MM.1S (cell line): ENCODE measurements at regions not wholly inside any gene's neighbourhood (a gene's known extent, or its start where the extent isn't known, plus 50 kb on each side); places are given as distances from the start of the nearest gene placed in this dataset.

Experiments used
- DNase-seq: peaks from one replicate; pipeline ENCODE4 v3.0.0-alpha.2; 2015
- H2AFZ ChIP-seq: fragments of 300-600 bp; sonication (generic); 2 replicates; pipeline ENCODE4 v1.6.0; 2016; ENCODE audit warnings: antibody characterized with exemption, low read length
- H3F3A ChIP-seq: fragments of 300-600 bp; sonication (generic); 2 replicates; pipeline ENCODE4 v1.6.1; 2016; ENCODE audit warnings: mild to moderate bottlenecking, antibody characterized with exemption, low read length, moderate library complexity, mixed read lengths; ENCODE audit not compliant: insufficient read depth
- H3K27ac ChIP-seq: fragments of 300-600 bp; sonication (generic); 2 replicates; pipeline ENCODE4 v1.5.1; 2016; ENCODE audit warnings: mild to moderate bottlenecking, low read length
- H3K27me3 ChIP-seq: fragments of 300-600 bp; sonication (generic); replicated peaks from 2 replicates; pipeline ENCODE4 v1.6.0; 2016; ENCODE audit warnings: low read length; ENCODE audit not compliant: insufficient read depth
- H3K36me3 ChIP-seq: fragments of 300-600 bp; sonication (generic); replicated peaks from 2 replicates; pipeline ENCODE4 v1.6.1; 2016; ENCODE audit warnings: mild to moderate bottlenecking, low read length, mixed read lengths; ENCODE audit not compliant: insufficient read depth
- H3K4me1 ChIP-seq: fragments of 300-600 bp; sonication (generic); 2 replicates; pipeline ENCODE4 v1.6.1; 2016; ENCODE audit warnings: low read length, mixed read lengths
- H3K4me2 ChIP-seq: fragments of 300-600 bp; sonication (generic); 2 replicates; pipeline ENCODE4 v1.6.0; 2016; ENCODE audit warnings: low read depth, low read length
- H3K4me3 ChIP-seq: fragments of 300-600 bp; sonication (generic); 2 replicates; pipeline ENCODE4 v1.5.1; 2016; ENCODE audit warnings: low read length, mixed read lengths
- H3K79me2 ChIP-seq: fragments of 300-600 bp; sonication (generic); 2 replicates; pipeline ENCODE4 v1.6.1; 2016; ENCODE audit warnings: mixed run types, low read length, mixed read lengths
- H3K9ac ChIP-seq: fragments of 300-600 bp; sonication (generic); 2 replicates; pipeline ENCODE4 v1.6.1; 2016; ENCODE audit warnings: low read length, mixed read lengths
- H3K9me2 ChIP-seq: fragments of 300-600 bp; sonication (generic); replicated peaks from 2 replicates; pipeline ENCODE4 v1.6.1; 2016; ENCODE audit warnings: mild to moderate bottlenecking, low read length, mixed read lengths; ENCODE audit not compliant: insufficient read depth
- H3K9me3 ChIP-seq: fragments of 300-600 bp; sonication (generic); replicated peaks from 2 replicates; pipeline ENCODE4 v1.6.1; 2016; ENCODE audit warnings: mild to moderate bottlenecking, low read length, mixed read lengths; ENCODE audit not compliant: insufficient read depth
- H4K20me1 ChIP-seq: fragments of 300-600 bp; sonication (generic); 2 replicates; pipeline ENCODE4 v1.6.1; 2016; ENCODE audit warnings: mild to moderate bottlenecking, low read length, moderate library complexity, mixed read lengths; ENCODE audit not compliant: insufficient read depth
- EZH2 ChIP-seq: fragments of 300-600 bp; sonication (generic); optimal IDR thresholded peaks from 2 replicates; pipeline ENCODE3; 2017; ENCODE audit warnings: low read depth, mild to moderate bottlenecking, antibody characterized with exemption, low read length, mixed read lengths
- EZH2phosphoT487 ChIP-seq: fragments of 300-600 bp; sonication (generic); IDR thresholded peaks from 2 replicates; pipeline ENCODE4 v1.6.1; 2018; ENCODE audit warnings: antibody characterized with exemption, low read length
- TF ChIP-seq, protein P1 (sequence below): fragments of 300-600 bp; sonication (generic); IDR thresholded peaks from 2 replicates; pipeline ENCODE4 v1.5.1; 2016; ENCODE audit warnings: antibody characterized with exemption, low read length, mixed read lengths

- H3K27me3 ChIP-seq, result no peaks in the 10 kb centered on the region; the same call in 1 of the 2 replicates
- no peak overlapping the region for H3K27ac ChIP-seq
Measured at GRCh38 chr2:120865656-120866055, 130.0 kb downstream of the GLI2 start.

GRCh38 chr2:120866071-120866470 is 130.4 kb downstream of the GLI2 start:
- H4K20me1 ChIP-seq, result no peaks in the 10 kb centered on the region
- H3F3A ChIP-seq, result no peaks in the 10 kb centered on the region
- H3K27me3 ChIP-seq, result no peaks in the 10 kb centered on the region; the same call in 1 of the 2 replicates
- no peaks in the 10 kb centered on the region for H3K36me3 ChIP-seq
- no peaks in the 10 kb centered on the region for H3K9me2 ChIP-seq
- H3K4me3 ChIP-seq, result no peak overlapping the region
- no peak overlapping the region for H3K9ac ChIP-seq
- H3K27ac ChIP-seq, result no peak overlapping the region
- TF ChIP-seq EZH2 (no peak), EZH2phosphoT487 (no peak)
- TF ChIP-seq, protein P1, sequence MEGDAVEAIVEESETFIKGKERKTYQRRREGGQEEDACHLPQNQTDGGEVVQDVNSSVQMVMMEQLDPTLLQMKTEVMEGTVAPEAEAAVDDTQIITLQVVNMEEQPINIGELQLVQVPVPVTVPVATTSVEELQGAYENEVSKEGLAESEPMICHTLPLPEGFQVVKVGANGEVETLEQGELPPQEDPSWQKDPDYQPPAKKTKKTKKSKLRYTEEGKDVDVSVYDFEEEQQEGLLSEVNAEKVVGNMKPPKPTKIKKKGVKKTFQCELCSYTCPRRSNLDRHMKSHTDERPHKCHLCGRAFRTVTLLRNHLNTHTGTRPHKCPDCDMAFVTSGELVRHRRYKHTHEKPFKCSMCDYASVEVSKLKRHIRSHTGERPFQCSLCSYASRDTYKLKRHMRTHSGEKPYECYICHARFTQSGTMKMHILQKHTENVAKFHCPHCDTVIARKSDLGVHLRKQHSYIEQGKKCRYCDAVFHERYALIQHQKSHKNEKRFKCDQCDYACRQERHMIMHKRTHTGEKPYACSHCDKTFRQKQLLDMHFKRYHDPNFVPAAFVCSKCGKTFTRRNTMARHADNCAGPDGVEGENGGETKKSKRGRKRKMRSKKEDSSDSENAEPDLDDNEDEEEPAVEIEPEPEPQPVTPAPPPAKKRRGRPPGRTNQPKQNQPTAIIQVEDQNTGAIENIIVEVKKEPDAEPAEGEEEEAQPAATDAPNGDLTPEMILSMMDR, result no peak
- no peak overlapping the region for H2AFZ ChIP-seq
- no peaks in the 10 kb centered on the region for H3K79me2 ChIP-seq
- H3K9me3 ChIP-seq, result no peaks in the 10 kb centered on the region
- no peaks in the 10 kb centered on the region for H3K4me1 ChIP-seq
- no peak overlapping the region for H3K4me2 ChIP-seq
- no peak for DNase-seq

More at GRCh38 chr2:120865656-120866055, 130.0 kb downstream of the GLI2 start:
- H3K36me3 ChIP-seq, result no peaks in the 10 kb centered on the region
- no peak overlapping the region for H3K4me3 ChIP-seq
- H3K9ac ChIP-seq, result no peak overlapping the region
- no peak overlapping the region for H2AFZ ChIP-seq
- H3K4me2 ChIP-seq, result no peak overlapping the region
- no peak for DNase-seq
- H3K79me2 ChIP-seq, result no peaks in the 10 kb centered on the region
- no peaks in the 10 kb centered on the region for H4K20me1 ChIP-seq
- H3F3A ChIP-seq, result no peaks in the 10 kb centered on the region
- TF ChIP-seq EZH2 (no peak), EZH2phosphoT487 (no peak)
- TF ChIP-seq, protein P1, result no peak
- H3K9me3 ChIP-seq, result no peaks in the 10 kb centered on the region
- no peaks in the 10 kb centered on the region for H3K9me2 ChIP-seq
- H3K4me1 ChIP-seq, result no peaks in the 10 kb centered on the region

DNA sequence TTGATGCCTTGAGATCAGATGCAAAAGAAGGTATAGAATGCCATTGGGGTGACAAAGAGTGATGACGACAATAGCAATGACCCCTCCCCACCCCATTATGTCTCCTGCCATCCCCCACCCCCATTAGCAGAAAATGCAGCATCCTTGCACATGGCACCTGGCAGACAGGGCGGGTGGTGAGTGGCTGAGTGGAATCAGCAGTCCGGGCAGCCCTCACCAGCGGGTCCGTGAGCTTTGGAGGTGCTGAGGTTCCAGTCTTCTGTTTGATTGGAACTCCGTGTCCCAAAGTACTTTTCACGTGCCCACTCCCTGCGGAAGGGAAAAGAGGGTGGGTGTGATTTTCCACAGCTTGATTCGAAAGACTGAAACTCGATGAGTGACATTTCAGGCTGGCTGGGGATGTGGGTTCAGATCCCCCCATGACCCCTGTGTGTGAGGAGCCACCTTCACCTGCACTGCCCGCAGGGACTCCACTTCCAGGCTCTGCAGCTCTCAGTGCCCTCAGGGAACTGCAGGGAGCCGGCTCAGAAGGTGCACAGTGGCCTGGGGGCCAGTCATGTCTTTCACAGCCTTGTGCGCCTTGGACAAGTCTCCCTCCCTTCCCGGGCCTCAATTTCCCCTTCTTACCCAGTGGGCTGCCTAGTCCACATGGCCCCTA is 130.9 kb downstream of the GLI2 start:
- H3K9me3 ChIP-seq, result no peaks in the 10 kb centered on the region
- H3K9ac ChIP-seq, result no peak overlapping the region
- H3K4me1 ChIP-seq, result no peaks in the 10 kb centered on the region
- no peaks in the 10 kb centered on the region for H4K20me1 ChIP-seq
- no peaks in the 10 kb centered on the region; the same call in 1 of the 2 replicates for H3K27me3 ChIP-seq
- no peak overlapping the region for H3K4me3 ChIP-seq
- DNase-seq, result no peak
- H3K4me2 ChIP-seq, result no peak overlapping the region
- TF ChIP-seq EZH2phosphoT487, result no peak
- no peak for TF ChIP-seq EZH2
- TF ChIP-seq, protein P1, result no peak
- H3K9me2 ChIP-seq, result no peaks in the 10 kb centered on the region
- H3K79me2 ChIP-seq, result no peaks in the 10 kb centered on the region
- no peak overlapping the region for H3K27ac ChIP-seq
- H2AFZ ChIP-seq, result no peak overlapping the region
- no peaks in the 10 kb centered on the region for H3F3A ChIP-seq
- no peaks in the 10 kb centered on the region for H3K36me3 ChIP-seq
